GM12801 (cell line): ENCODE measurements at regions not wholly inside any gene's neighbourhood (a gene's known extent, or its start where the extent isn't known, plus 50 kb on each side); places are given as distances from the start of the nearest gene placed in this dataset.

Source experiments
- CTCF ChIP-seq: IDR thresholded peaks from one replicate; pipeline ENCODE4 v1.5.1; 2011; ENCODE audit warnings: control low read depth; ENCODE audit not compliant: insufficient read length; ENCODE audit errors: extremely low read depth

GRCh38 chr1:209473025-209473424 is 110.5 kb upstream of the CAMK1G start:
- TF ChIP-seq CTCF = no peak

- no peak for TF ChIP-seq CTCF
These were observed 103.2 kb upstream of the CAMK1G start for GRCh38 chr1:209480345-209480744.

- no peak for TF ChIP-seq CTCF
These were observed 99.8 kb upstream of the CAMK1G start for GRCh38 chr1:209483691-209484090.

GRCh38 chr1:209484429-209484828 is 99.1 kb upstream of the CAMK1G start:
- no peak for TF ChIP-seq CTCF

- TF ChIP-seq CTCF = no peak
These were observed 98.3 kb upstream of the CAMK1G start for GRCh38 chr1:209485167-209485566.

- TF ChIP-seq CTCF = no peak
These were observed 97.8 kb upstream of the CAMK1G start for GRCh38 chr1:209485751-209486150.

- no peak for TF ChIP-seq CTCF
These were observed 96.5 kb upstream of the CAMK1G start for GRCh38 chr1:209486861-209487593.
